ENCODE measurements at regions not wholly inside any gene's neighbourhood (a gene's known extent, or its start where the extent isn't known, plus 50 kb on each side); places are given as distances from the start of the nearest gene placed in this dataset.

GRCh38 chr11:127252321-127252720 is 251.8 kb upstream of the KIRREL3 start:
- no peak for DNase-seq

DNA sequence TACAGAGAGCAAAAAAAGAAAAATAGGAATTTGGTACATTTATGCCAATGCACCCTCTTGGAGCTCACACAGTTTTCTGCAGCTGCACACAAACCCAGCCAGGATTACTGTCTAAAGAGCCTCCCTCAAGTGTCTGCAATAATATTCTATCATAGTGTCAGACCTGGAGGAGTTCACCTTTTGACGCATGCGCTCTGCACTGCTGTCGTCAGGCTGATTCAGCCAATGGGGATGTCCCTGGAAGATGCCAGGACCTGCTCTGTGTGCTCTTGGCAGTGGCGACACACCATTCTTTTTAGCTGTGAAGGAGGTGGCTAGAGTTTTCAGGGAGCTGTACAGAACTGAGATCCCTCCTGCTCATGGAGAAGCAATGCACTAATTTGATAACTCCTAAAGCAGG is 249.0 kb upstream of the KIRREL3 start:
- no peak for DNase-seq

DNA sequence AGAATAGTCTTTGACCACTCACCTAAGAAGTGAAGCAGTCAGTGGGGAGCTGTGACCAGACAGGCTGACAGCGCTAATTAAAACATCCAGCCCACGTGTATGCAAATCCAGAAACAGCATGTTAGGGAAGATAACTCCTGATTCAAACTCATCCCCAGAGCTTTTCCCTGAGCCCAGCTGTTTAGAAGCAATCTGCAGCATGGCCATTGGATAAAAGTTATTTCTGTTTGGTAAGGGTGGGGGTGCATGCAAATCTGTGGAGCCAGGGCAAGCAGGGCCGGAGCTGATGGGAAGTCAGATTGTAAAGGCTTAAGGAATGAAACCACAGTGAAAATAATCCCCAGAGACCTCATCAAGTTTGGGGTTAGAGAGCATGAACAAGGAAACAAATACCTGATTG is 247.9 kb upstream of the KIRREL3 start:
- no peak for DNase-seq

- DNase-seq, result no peak
Measured at GRCh38 chr11:127247261-127247851, 246.8 kb upstream of the KIRREL3 start.

DNA sequence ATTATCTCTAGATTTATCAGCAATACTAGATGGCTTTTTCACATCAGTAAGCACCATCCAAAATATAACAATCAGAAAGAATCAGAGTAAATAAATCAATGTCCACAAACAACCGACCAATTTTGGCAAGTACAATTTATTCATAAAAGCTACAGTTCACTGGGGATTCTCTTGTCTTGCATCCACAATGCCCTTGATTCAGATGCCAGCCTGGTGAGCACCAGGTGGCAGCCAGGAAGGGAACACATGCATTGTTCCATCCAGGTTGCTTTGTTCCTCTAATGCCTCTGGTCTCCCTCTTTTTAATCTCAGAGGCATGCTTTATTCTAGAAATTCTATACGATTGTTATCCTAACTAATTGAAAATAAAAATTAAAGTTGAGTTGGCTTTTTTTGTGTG is 242.1 kb upstream of the KIRREL3 start:
- DNase-seq, result no peak

GRCh38 chr11:127238321-127238720 is 237.8 kb upstream of the KIRREL3 start:
- no peak for DNase-seq

DNA sequence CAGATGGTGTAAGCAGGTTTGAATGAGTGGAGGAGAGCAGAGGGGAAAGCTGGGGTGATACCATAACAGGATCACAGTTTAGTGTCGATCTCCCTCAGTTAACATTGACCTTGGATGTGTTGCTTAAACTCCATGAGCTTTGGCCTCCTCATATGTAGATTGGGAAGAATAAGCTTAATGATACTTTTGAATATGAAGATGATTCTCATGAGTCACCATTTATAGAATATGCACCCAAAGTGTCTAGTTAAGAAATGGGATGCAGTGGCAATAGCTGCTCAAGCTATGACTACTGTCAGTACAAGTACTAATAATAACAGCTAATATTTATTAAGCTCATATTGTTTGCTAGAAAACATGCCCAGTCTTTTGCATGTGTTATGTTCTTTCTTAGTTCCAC is 236.2 kb upstream of the KIRREL3 start:
- no peak for DNase-seq

DNA sequence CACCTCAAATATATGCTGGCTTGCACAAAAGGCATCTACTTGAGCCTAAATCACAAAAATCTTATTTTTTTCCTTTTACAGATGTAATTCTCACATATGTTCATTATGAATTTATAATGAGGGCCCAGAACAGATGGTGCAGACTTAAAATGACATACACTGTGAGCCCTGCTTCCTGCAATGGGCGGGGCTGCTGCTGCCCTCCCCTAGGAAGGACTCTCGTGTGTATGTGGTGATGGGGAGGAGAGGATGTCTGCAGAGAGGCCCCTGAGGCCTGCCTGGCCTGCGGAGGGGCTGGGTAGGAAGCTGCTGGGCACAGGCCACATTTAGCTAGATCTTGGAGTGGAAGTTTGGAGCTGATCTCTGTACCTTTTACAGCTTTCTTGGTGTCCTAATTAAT is 233.4 kb upstream of the KIRREL3 start:
- no peak for DNase-seq

- DNase-seq, result no peak
Measured at GRCh38 chr11:127230392-127230791, 229.8 kb upstream of the KIRREL3 start.

- DNase-seq, result no peak
Measured at GRCh38 chr11:127226949-127227348, 226.4 kb upstream of the KIRREL3 start.

DNA sequence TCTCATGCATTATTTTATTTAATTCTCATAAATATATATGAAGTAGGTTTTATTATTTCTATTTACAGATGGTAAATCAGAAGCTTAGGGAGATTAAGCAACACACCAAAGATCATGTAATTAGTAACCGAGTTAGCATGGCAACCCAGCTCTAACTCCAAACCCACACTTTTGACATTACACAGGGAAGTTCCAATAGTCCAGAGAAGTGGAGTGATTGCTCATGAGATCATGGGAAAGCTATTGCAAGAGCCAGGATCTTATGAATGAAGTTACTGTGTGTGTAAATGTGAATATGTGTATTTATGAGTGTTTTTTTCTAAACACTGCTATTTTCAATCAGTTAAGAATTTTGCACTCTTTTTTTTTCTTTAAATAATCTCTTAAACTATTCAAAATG is 225.8 kb upstream of the KIRREL3 start:
- DNase-seq, result no peak

GRCh38 chr11:127225619-127226018 is 225.0 kb upstream of the KIRREL3 start:
- no peak for DNase-seq

- DNase-seq, result no peak
Measured at GRCh38 chr11:127224276-127224675, 223.7 kb upstream of the KIRREL3 start.

DNA sequence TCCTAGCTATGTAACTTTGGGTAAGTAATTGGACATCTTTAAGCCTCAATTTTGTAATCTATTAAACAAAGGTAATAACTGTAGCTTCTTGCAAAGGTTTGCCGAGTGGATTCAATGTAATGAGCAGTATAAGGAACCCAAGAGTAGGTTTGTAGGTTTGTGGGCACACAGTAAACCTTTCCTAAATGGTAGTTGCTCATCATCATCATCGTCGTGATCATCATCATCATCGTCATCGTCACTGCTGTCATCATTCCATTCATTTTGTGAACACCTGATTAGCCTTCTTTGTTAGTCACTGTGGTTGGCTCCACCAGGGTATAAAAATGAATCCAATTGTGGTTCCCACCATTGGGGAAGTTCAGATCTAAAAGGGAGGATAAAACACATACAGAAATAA is 223.1 kb upstream of the KIRREL3 start:
- DNase-seq, result no peak

DNA sequence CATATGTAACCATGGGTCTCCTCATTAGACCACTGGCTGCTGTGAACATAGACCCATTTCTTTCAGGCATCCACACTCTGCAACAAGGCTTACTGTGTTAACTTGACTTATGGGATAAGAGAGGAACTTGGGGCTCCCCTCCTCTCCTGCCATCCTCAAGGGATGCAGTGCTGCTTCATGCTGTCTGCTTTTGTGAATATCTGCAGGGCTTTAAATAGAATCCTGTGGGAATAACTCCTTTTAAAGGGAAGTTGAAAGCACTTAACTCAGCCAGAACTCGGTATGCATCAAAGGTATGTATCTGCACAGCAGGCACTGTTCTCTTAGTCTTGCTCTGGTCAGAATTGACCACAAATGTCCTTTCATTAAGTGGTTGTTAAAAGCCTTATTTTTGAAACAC is 222.5 kb upstream of the KIRREL3 start:
- DNase-seq, result no peak

- DNase-seq, result no peak
Measured at GRCh38 chr11:127219704-127220103, 219.1 kb upstream of the KIRREL3 start.

DNA sequence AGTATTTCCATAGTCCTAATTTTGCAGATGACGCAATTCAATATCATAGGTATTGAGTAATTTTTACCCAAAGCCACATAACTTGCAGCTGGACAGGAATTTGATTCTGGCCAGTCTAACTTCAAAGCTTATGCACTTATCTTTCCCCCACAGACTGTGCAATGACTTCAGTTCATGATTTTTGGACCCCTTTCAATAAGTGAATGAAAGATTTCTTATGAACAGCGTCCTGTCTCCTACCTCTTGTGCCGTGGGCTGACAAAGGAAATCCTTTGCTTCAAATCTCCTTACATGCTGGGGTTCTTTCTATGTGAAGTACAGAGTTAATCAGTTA is 217.7 kb upstream of the KIRREL3 start:
- DNase-seq, result no peak

- DNase-seq, result no peak
Measured at GRCh38 chr11:127217452-127218274, 217.1 kb upstream of the KIRREL3 start.

- DNase-seq, result no peak
Measured at GRCh38 chr11:127205688-127206217, 205.2 kb upstream of the KIRREL3 start.

- no peak for DNase-seq
Measured at GRCh38 chr11:127203490-127203889, 202.9 kb upstream of the KIRREL3 start.

- no peak for DNase-seq
Measured at GRCh38 chr11:127202105-127202504, 201.5 kb upstream of the KIRREL3 start.

- DNase-seq, result no peak
Measured at GRCh38 chr11:127199306-127199801, 198.8 kb upstream of the KIRREL3 start.

DNA sequence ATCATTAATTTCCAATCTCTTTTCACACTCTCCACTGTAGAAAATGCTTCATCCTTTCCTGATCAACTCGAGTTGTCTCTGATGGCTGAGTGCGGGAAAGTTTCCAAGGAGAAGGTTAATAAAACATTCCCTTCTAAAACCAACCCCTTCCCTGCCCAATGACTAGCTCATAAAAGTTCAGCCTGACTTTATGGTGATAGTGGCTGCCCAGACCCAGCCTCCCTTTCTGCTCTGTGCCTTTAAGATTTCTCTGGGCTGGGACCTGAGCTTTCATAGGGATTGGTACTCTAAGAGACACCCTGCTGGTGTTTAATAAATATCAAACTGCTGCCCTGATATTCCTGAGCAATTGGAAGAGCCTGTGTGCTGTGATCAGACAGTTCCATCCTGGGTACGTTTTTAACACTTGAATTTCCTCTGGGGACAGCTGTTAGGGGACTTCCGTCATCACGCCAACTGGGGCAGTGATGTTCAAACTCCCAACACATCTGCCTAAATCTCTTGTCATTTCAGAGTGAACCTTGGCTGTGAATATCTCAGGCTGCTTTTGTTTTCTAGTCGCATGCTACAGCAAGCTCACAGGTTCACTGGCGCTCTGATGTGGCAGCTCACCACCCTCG is 195.0 kb upstream of the KIRREL3 start:
- no peak for DNase-seq

DNA sequence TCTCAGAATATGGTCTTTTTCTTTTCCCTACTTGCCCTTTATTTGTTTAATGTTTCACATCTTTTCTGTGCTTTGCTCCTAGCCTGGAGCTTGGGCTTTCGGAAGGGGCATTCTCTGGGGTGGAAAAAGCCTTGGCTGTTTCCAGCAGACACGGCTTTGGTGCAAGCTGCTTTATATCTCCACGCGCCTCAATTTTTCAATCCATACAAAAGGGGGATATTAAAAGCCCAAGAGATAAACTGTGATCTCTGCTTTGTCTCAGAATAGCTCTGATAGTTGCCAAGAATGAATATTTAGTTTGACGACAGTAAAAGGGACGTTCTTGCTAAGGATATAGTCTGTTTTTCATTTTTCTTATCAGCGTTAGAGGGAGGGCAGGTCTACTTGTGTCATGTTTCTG is 194.0 kb upstream of the KIRREL3 start:
- DNase-seq, result no peak

Measured in CD4-positive, alpha-beta T cell treated with Interleukin-17A for 4 hours (primary cell).